MM.1S (cell line): ENCODE measurements at regions not wholly inside any gene's neighbourhood (a gene's known extent, or its start where the extent isn't known, plus 50 kb on each side); places are given as distances from the start of the nearest gene placed in this dataset.
A peak's percentile ranks its signal among the peaks of the same experiment; 100 is the strongest.
"Not testable (repeated sequence)": the region's sequence is repeated elsewhere in the genome, so short reads cannot be mapped to it uniquely, and the experiment has no call there.

ENCODE experiments used
- DNase-seq: peaks from one replicate; pipeline ENCODE4 v3.0.0-alpha.2; 2015
- H2AFZ ChIP-seq: fragments of 300-600 bp; sonication (generic); 2 replicates; pipeline ENCODE4 v1.6.0; 2016; ENCODE audit warnings: antibody characterized with exemption, low read length
- H3F3A ChIP-seq: fragments of 300-600 bp; sonication (generic); 2 replicates; pipeline ENCODE4 v1.6.1; 2016; ENCODE audit warnings: mild to moderate bottlenecking, antibody characterized with exemption, low read length, moderate library complexity, mixed read lengths; ENCODE audit not compliant: insufficient read depth
- H3K27ac ChIP-seq: fragments of 300-600 bp; sonication (generic); 2 replicates; pipeline ENCODE4 v1.5.1; 2016; ENCODE audit warnings: mild to moderate bottlenecking, low read length
- H3K27me3 ChIP-seq: fragments of 300-600 bp; sonication (generic); replicated peaks from 2 replicates; pipeline ENCODE4 v1.6.0; 2016; ENCODE audit warnings: low read length; ENCODE audit not compliant: insufficient read depth
- H3K36me3 ChIP-seq: fragments of 300-600 bp; sonication (generic); replicated peaks from 2 replicates; pipeline ENCODE4 v1.6.1; 2016; ENCODE audit warnings: mild to moderate bottlenecking, low read length, mixed read lengths; ENCODE audit not compliant: insufficient read depth
- H3K4me1 ChIP-seq: fragments of 300-600 bp; sonication (generic); 2 replicates; pipeline ENCODE4 v1.6.1; 2016; ENCODE audit warnings: low read length, mixed read lengths
- H3K4me2 ChIP-seq: fragments of 300-600 bp; sonication (generic); 2 replicates; pipeline ENCODE4 v1.6.0; 2016; ENCODE audit warnings: low read depth, low read length
- H3K4me3 ChIP-seq: fragments of 300-600 bp; sonication (generic); 2 replicates; pipeline ENCODE4 v1.5.1; 2016; ENCODE audit warnings: low read length, mixed read lengths
- H3K79me2 ChIP-seq: fragments of 300-600 bp; sonication (generic); 2 replicates; pipeline ENCODE4 v1.6.1; 2016; ENCODE audit warnings: mixed run types, low read length, mixed read lengths
- H3K9ac ChIP-seq: fragments of 300-600 bp; sonication (generic); 2 replicates; pipeline ENCODE4 v1.6.1; 2016; ENCODE audit warnings: low read length, mixed read lengths
- H3K9me2 ChIP-seq: fragments of 300-600 bp; sonication (generic); replicated peaks from 2 replicates; pipeline ENCODE4 v1.6.1; 2016; ENCODE audit warnings: mild to moderate bottlenecking, low read length, mixed read lengths; ENCODE audit not compliant: insufficient read depth
- H3K9me3 ChIP-seq: fragments of 300-600 bp; sonication (generic); replicated peaks from 2 replicates; pipeline ENCODE4 v1.6.1; 2016; ENCODE audit warnings: mild to moderate bottlenecking, low read length, mixed read lengths; ENCODE audit not compliant: insufficient read depth
- H4K20me1 ChIP-seq: fragments of 300-600 bp; sonication (generic); 2 replicates; pipeline ENCODE4 v1.6.1; 2016; ENCODE audit warnings: mild to moderate bottlenecking, low read length, moderate library complexity, mixed read lengths; ENCODE audit not compliant: insufficient read depth
- CTCF ChIP-seq: fragments of 300-600 bp; sonication (generic); IDR thresholded peaks from 2 replicates; pipeline ENCODE4 v1.5.1; 2016; ENCODE audit warnings: antibody characterized with exemption, low read length, mixed read lengths
- EZH2 ChIP-seq: fragments of 300-600 bp; sonication (generic); optimal IDR thresholded peaks from 2 replicates; pipeline ENCODE3; 2017; ENCODE audit warnings: low read depth, mild to moderate bottlenecking, antibody characterized with exemption, low read length, mixed read lengths
- EZH2phosphoT487 ChIP-seq: fragments of 300-600 bp; sonication (generic); IDR thresholded peaks from 2 replicates; pipeline ENCODE4 v1.6.1; 2018; ENCODE audit warnings: antibody characterized with exemption, low read length

GRCh38 chr22:34842630-34843029 is 223.3 kb upstream of the ISX start:
- no peak overlapping the region for H3K4me2 ChIP-seq

GRCh38 chr22:34843743-34844142 is 222.2 kb upstream of the ISX start:
- H3K4me1 ChIP-seq, result peaks cover 22% of the 10 kb centered on the region
- H3K4me3 ChIP-seq, H3K36me3 ChIP-seq, H3K9me3 ChIP-seq, H3F3A ChIP-seq, H3K9ac ChIP-seq, H2AFZ ChIP-seq, H3K79me2 ChIP-seq, H4K20me1 ChIP-seq, H3K9me2 ChIP-seq, H3K27me3 ChIP-seq, H3K27ac ChIP-seq, DNase-seq, H3K4me2 ChIP-seq: not testable (repeated sequence)

More at GRCh38 chr22:34842630-34843029, 223.3 kb upstream of the ISX start:
- no peak overlapping the region for H2AFZ ChIP-seq
- no peak overlapping the region for H3K27ac ChIP-seq
- no peaks in the 10 kb centered on the region for H3K79me2 ChIP-seq
- H3K9ac ChIP-seq, result no peak overlapping the region
- H3K4me3 ChIP-seq, result no peak overlapping the region
- no peaks in the 10 kb centered on the region for H4K20me1 ChIP-seq
- DNase-seq, result no peak
- H3K27me3 ChIP-seq, result no peaks in the 10 kb centered on the region
- no peak for TF ChIP-seq EZH2phosphoT487
- TF ChIP-seq EZH2, result no peak
- no peak for TF ChIP-seq CTCF
- H3K9me3 ChIP-seq, result no peaks in the 10 kb centered on the region
- no peaks in the 10 kb centered on the region for H3K36me3 ChIP-seq
- H3F3A ChIP-seq, result 0 out of 2 replicates have a peak, but pooled peaks cover 3% of the 10 kb centered on the region
- H3K4me1 ChIP-seq, result peaks cover 13% of the 10 kb centered on the region
- H3K9me2 ChIP-seq, result no peaks in the 10 kb centered on the region

- peaks cover 30% of the 10 kb centered on the region for H3K4me1 ChIP-seq
- H2AFZ ChIP-seq, result no peak overlapping the region
- H3K4me2 ChIP-seq, result no peak overlapping the region
- H3K9me2 ChIP-seq, result no peaks in the 10 kb centered on the region
- no peaks in the 10 kb centered on the region for H4K20me1 ChIP-seq
- 0 out of 2 replicates have a peak, but pooled peaks cover 3% of the 10 kb centered on the region for H3F3A ChIP-seq
- no peaks in the 10 kb centered on the region for H3K79me2 ChIP-seq
- no peaks in the 10 kb centered on the region for H3K9me3 ChIP-seq
- DNase-seq, result no peak
- H3K36me3 ChIP-seq, result no peaks in the 10 kb centered on the region
- H3K27ac ChIP-seq, result no peak overlapping the region
- TF ChIP-seq CTCF (no peak), EZH2phosphoT487 (no peak), EZH2 (no peak)
- H3K27me3 ChIP-seq, result no peaks in the 10 kb centered on the region
- no peak overlapping the region for H3K4me3 ChIP-seq
- H3K9ac ChIP-seq, result no peak overlapping the region
Measured at GRCh38 chr22:34845391-34845790, 220.6 kb upstream of the ISX start.

- H3F3A ChIP-seq, result 0 out of 2 replicates have a peak, but pooled peaks cover 3% of the 10 kb centered on the region
- H3K4me3 ChIP-seq, result no peak overlapping the region
- H3K9me3 ChIP-seq, result no peaks in the 10 kb centered on the region
- no peak overlapping the region; the same call in 1 of the 2 replicates for H3K27ac ChIP-seq
- TF ChIP-seq EZH2 (no peak), EZH2phosphoT487 (no peak), CTCF (no peak)
- H3K36me3 ChIP-seq, result no peaks in the 10 kb centered on the region
- no peaks in the 10 kb centered on the region for H3K79me2 ChIP-seq
- no peak overlapping the region for H3K9ac ChIP-seq
- no peaks in the 10 kb centered on the region for H4K20me1 ChIP-seq
- H3K9me2 ChIP-seq, result no peaks in the 10 kb centered on the region
- DNase-seq, result peak; percentile 51
- H3K4me2 ChIP-seq, result peak overlapping the region; percentile 18; the same call in 1 of the 2 replicates
- peaks cover 30% of the 10 kb centered on the region for H3K4me1 ChIP-seq
- H2AFZ ChIP-seq, result no peak overlapping the region
- no peaks in the 10 kb centered on the region for H3K27me3 ChIP-seq
Measured at GRCh38 chr22:34847072-34847471, 218.9 kb upstream of the ISX start.
